ENCODE measurements at regions not wholly inside any gene's neighbourhood (a gene's known extent, or its start where the extent isn't known, plus 50 kb on each side); places are given as distances from the start of the nearest gene placed in this dataset.

DNA sequence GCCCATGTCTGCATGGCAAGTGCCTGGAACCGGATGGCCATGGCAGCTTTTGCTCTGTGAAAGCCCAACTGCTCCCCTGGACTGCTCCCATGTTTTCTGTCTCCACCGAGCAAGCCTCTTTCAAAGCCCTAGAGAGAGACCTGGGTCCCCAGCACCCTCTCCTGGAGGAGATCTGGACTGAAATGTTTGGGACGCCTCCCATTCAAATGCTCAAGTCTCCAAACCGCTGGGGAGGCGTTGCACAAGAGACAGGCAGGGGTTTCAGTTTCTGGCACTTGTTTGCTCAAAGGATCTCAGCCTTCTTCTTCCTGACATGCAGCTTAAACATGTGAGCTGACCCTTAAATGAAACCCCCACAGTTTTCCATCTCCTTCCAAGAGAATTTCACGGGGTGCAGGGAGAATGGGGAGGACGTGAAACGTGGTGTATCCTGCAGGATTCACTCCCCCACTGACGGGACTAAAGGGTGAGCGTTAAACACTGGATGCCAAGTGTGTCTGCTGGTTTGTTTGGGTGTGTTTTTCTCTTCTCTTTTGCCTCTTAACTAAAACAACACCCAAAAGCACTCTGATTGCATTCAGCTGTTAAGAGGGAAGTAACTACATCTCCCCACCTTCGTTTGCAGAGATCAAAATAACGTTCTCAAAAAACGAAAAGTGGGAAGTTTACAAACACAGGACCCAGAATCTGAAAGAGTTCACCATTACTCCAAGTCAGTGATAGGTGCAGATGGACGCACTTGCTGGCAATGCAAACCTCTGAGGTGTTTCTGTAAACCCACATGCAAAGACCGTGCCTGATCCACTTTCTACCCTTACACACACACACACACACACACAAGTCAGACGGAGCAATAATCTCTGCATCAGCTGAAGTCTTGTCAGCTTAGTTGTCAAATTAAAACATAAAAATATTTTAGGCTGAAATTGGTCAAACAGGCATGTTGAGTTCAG, 256.9 kb downstream of the C16orf95 start:
- no peak overlapping the region for H3K27ac ChIP-seq (ENCODE audit: low read depth in 1 of 2, low read length in 2 of 2)
- no peak overlapping the region for H3K4me3 ChIP-seq (ENCODE audit: low read depth in 1 of 3, low read length in 3 of 3)
- no peaks in the 10 kb centered on the region for H3K36me3 ChIP-seq (ENCODE audit: control insufficient read depth in 4 of 4, insufficient read depth in 3 of 4, low read depth in 1 of 4, low read length in 3 of 4)
- DNase-seq (ENCODE audit: low spot score): no peak
- no peaks in the 10 kb centered on the region for H3K9me3 ChIP-seq (ENCODE audit: control insufficient read depth in 4 of 4, low read length in 3 of 4)
- TF ChIP-seq RAD21 (IDR thresholded peaks at IDR 0.05): peak; percentile 7 to 24
- TF ChIP-seq, protein P1, sequence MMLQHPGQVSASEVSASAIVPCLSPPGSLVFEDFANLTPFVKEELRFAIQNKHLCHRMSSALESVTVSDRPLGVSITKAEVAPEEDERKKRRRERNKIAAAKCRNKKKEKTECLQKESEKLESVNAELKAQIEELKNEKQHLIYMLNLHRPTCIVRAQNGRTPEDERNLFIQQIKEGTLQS (IDR thresholded peaks at IDR 0.05): no peak
- TF ChIP-seq, protein P2, sequence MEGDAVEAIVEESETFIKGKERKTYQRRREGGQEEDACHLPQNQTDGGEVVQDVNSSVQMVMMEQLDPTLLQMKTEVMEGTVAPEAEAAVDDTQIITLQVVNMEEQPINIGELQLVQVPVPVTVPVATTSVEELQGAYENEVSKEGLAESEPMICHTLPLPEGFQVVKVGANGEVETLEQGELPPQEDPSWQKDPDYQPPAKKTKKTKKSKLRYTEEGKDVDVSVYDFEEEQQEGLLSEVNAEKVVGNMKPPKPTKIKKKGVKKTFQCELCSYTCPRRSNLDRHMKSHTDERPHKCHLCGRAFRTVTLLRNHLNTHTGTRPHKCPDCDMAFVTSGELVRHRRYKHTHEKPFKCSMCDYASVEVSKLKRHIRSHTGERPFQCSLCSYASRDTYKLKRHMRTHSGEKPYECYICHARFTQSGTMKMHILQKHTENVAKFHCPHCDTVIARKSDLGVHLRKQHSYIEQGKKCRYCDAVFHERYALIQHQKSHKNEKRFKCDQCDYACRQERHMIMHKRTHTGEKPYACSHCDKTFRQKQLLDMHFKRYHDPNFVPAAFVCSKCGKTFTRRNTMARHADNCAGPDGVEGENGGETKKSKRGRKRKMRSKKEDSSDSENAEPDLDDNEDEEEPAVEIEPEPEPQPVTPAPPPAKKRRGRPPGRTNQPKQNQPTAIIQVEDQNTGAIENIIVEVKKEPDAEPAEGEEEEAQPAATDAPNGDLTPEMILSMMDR (IDR thresholded peaks at IDR 0.05; ENCODE audit: low read depth, low read length, missing input control): no peak
- TF ChIP-seq, protein P3, sequence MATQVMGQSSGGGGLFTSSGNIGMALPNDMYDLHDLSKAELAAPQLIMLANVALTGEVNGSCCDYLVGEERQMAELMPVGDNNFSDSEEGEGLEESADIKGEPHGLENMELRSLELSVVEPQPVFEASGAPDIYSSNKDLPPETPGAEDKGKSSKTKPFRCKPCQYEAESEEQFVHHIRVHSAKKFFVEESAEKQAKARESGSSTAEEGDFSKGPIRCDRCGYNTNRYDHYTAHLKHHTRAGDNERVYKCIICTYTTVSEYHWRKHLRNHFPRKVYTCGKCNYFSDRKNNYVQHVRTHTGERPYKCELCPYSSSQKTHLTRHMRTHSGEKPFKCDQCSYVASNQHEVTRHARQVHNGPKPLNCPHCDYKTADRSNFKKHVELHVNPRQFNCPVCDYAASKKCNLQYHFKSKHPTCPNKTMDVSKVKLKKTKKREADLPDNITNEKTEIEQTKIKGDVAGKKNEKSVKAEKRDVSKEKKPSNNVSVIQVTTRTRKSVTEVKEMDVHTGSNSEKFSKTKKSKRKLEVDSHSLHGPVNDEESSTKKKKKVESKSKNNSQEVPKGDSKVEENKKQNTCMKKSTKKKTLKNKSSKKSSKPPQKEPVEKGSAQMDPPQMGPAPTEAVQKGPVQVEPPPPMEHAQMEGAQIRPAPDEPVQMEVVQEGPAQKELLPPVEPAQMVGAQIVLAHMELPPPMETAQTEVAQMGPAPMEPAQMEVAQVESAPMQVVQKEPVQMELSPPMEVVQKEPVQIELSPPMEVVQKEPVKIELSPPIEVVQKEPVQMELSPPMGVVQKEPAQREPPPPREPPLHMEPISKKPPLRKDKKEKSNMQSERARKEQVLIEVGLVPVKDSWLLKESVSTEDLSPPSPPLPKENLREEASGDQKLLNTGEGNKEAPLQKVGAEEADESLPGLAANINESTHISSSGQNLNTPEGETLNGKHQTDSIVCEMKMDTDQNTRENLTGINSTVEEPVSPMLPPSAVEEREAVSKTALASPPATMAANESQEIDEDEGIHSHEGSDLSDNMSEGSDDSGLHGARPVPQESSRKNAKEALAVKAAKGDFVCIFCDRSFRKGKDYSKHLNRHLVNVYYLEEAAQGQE (IDR thresholded peaks at IDR 0.05): no peak
- peaks cover 0 to 4% (median 2%) of the 10 kb centered on the region in 4 donors for H3K27me3 ChIP-seq (ENCODE audit: control insufficient read depth in 4 of 4, insufficient read depth in 4 of 4, low read length in 3 of 4)
- 39% methylated on average over 16 of the region's 16 CpGs for WGBS
- H3K9ac ChIP-seq (ENCODE audit: low read depth in 1 of 2, low read length in 2 of 2): no peak overlapping the region
- no peaks in the 10 kb centered on the region for H3K4me1 ChIP-seq (ENCODE audit: control insufficient read depth in 4 of 4, insufficient read depth in 4 of 4, low read length in 3 of 4)

DNA sequence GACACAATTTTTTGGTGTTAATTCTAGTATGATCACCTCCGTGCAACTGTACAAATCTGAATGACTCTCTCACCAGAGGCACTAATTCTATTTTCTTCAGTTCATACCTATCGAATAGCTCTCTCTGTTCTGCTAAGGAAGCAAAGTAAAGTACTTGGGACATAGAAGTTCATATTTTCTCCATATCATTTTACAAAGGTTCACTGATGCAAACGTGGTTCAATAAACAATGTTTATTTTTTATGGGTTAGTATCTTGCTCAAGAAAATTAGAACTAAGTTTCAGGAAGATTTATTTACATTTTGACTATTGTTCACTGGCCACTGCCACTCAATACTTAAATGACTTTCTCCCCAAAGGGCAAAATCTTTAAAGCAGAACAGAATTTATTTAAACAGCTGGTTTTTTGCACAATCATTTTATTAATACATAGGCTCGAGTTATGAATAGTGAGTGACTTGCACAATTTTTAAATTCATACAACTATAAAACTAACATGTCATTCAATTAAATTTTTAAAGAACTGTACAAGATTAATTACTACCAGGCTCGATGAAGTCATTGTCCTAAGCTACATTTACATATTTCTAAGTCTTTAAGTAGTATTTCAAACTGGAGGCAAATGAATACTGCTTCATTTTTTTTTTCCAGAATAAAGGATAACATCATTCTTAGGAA, 255.8 kb downstream of the C16orf95 start:
- no peaks in the 10 kb centered on the region for H3K36me3 ChIP-seq (ENCODE audit: control insufficient read depth in 4 of 4, insufficient read depth in 3 of 4, low read depth in 1 of 4, low read length in 3 of 4)
- no peak overlapping the region for H3K27ac ChIP-seq (ENCODE audit: low read depth in 1 of 2, low read length in 2 of 2)
- DNase-seq (ENCODE audit: low spot score): no peak
- H3K4me3 ChIP-seq (ENCODE audit: low read depth in 1 of 3, low read length in 3 of 3): no peak overlapping the region
- no peaks in the 10 kb centered on the region for H3K9me3 ChIP-seq (ENCODE audit: control insufficient read depth in 4 of 4, low read length in 3 of 4)
- H3K9ac ChIP-seq (ENCODE audit: low read depth in 1 of 2, low read length in 2 of 2): no peak overlapping the region
- WGBS: 48% methylated on average over 5 of the region's 5 CpGs
- H3K27me3 ChIP-seq (ENCODE audit: control insufficient read depth in 4 of 4, insufficient read depth in 4 of 4, low read length in 3 of 4): peaks cover 0 to 4% (median 2%) of the 10 kb centered on the region in 4 donors
- no peaks in the 10 kb centered on the region for H3K4me1 ChIP-seq (ENCODE audit: control insufficient read depth in 4 of 4, insufficient read depth in 4 of 4, low read length in 3 of 4)
- TF ChIP-seq, protein P4, sequence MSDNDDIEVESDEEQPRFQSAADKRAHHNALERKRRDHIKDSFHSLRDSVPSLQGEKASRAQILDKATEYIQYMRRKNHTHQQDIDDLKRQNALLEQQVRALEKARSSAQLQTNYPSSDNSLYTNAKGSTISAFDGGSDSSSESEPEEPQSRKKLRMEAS (IDR thresholded peaks at IDR 0.05): no peak
- no peak for TF ChIP-seq RXRA (IDR thresholded peaks at IDR 0.05)
- TF ChIP-seq HNF4A (conservative IDR thresholded peaks at IDR 0.05): no peak
- TF ChIP-seq NR2F2 (IDR thresholded peaks at IDR 0.05): no peak
- TF ChIP-seq GABPA (IDR thresholded peaks at IDR 0.05 in 1 of 2, conservative IDR thresholded peaks at IDR 0.05 in 1 of 2): no peak
- TF ChIP-seq HNF4G (IDR thresholded peaks at IDR 0.05): no peak
- TF ChIP-seq RAD21 (IDR thresholded peaks at IDR 0.05): no peak
- no peak for TF ChIP-seq YY1 (IDR thresholded peaks at IDR 0.05)
- TF ChIP-seq, protein P1 (IDR thresholded peaks at IDR 0.05): no peak
- no peak for TF ChIP-seq SP1 (IDR thresholded peaks at IDR 0.05)
- TF ChIP-seq, protein P5, sequence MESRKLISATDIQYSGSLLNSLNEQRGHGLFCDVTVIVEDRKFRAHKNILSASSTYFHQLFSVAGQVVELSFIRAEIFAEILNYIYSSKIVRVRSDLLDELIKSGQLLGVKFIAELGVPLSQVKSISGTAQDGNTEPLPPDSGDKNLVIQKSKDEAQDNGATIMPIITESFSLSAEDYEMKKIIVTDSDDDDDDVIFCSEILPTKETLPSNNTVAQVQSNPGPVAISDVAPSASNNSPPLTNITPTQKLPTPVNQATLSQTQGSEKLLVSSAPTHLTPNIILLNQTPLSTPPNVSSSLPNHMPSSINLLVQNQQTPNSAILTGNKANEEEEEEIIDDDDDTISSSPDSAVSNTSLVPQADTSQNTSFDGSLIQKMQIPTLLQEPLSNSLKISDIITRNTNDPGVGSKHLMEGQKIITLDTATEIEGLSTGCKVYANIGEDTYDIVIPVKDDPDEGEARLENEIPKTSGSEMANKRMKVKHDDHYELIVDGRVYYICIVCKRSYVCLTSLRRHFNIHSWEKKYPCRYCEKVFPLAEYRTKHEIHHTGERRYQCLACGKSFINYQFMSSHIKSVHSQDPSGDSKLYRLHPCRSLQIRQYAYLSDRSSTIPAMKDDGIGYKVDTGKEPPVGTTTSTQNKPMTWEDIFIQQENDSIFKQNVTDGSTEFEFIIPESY (IDR thresholded peaks at IDR 0.05): no peak
- TF ChIP-seq FOXA2 (IDR thresholded peaks at IDR 0.05): no peak
- TF ChIP-seq, protein P3 (IDR thresholded peaks at IDR 0.05): no peak
- no peak for TF ChIP-seq FOXA1 (IDR thresholded peaks at IDR 0.05)

Data from liver (tissue), 8 donors.